Nephron progenitor cell (in vitro differentiated cells): ENCODE measurements at regions not wholly inside any gene's neighbourhood (a gene's known extent, or its start where the extent isn't known, plus 50 kb on each side); places are given as distances from the start of the nearest gene placed in this dataset.

Experiments used
- DNase-seq: peaks from one replicate; pipeline ENCODE4 v3.0.0; 2021
- H3K27ac Mint-ChIP-seq: 2 replicates; pipeline ENCODE4 v1.8.0; 2021; ENCODE audit warnings: mild to moderate bottlenecking, moderate library complexity, mixed read lengths
- H3K27me3 Mint-ChIP-seq: 2 replicates; pipeline ENCODE4 v1.8.0; 2021; ENCODE audit warnings: mild to moderate bottlenecking, low read depth, mixed read lengths; ENCODE audit not compliant: poor library complexity
- H3K36me3 Mint-ChIP-seq: 2 replicates; pipeline ENCODE4 v1.8.0; 2021; ENCODE audit warnings: low read depth, mixed read lengths
- H3K4me1 Mint-ChIP-seq: 2 replicates; pipeline ENCODE4 v1.8.0; 2021; ENCODE audit warnings: mixed read lengths
- H3K4me3 Mint-ChIP-seq: 2 replicates; pipeline ENCODE4 v1.8.0; 2021; ENCODE audit warnings: mild to moderate bottlenecking, moderate library complexity, mixed read lengths
- H3K9me3 Mint-ChIP-seq: 2 replicates; pipeline ENCODE4 v1.8.0; 2021; ENCODE audit warnings: mild to moderate bottlenecking, moderate library complexity, mixed read lengths
- CTCF ChIP-seq: fragments of 200-600 bp; sonication (generic); IDR thresholded peaks from 2 replicates; pipeline ENCODE4 v1.5.0; 2021; ENCODE audit warnings: antibody characterized with exemption

- TF ChIP-seq CTCF = no peak
- Mint-ChIP-seq H3K4me3 (no peak overlapping the region), H3K4me1 (peaks cover 45% of the 10 kb centered on the region), H3K27ac (no peak overlapping the region), H3K9me3 (no peaks in the 10 kb centered on the region), H3K36me3 (no peaks in the 10 kb centered on the region), H3K27me3 (peaks cover 18% of the 10 kb centered on the region)
- DNase-seq = no peak
Observed at GRCh38 chr1:30283199-30283962, 440.0 kb downstream of the MATN1 start.

- no peaks in the 10 kb centered on the region for H3K9me3 Mint-ChIP-seq
- H3K4me3 Mint-ChIP-seq = no peak overlapping the region
Observed at GRCh38 chr1:30280572-30280971, 442.8 kb downstream of the MATN1 start.

GRCh38 chr1:30277911-30278310, 445.5 kb downstream of the MATN1 start:
- TF ChIP-seq CTCF = no peak
- Mint-ChIP-seq H3K27me3 (peaks cover 14% of the 10 kb centered on the region), H3K4me1 (peaks cover 24% of the 10 kb centered on the region), H3K36me3 (no peaks in the 10 kb centered on the region), H3K27ac (no peak overlapping the region), H3K9me3 (no peaks in the 10 kb centered on the region), H3K4me3 (no peak overlapping the region)
- no peak for DNase-seq

More at GRCh38 chr1:30280572-30280971, 442.8 kb downstream of the MATN1 start:
- H3K27me3 Mint-ChIP-seq = peaks cover 11% of the 10 kb centered on the region
- H3K4me1 Mint-ChIP-seq = peaks cover 32% of the 10 kb centered on the region
- no peaks in the 10 kb centered on the region for H3K36me3 Mint-ChIP-seq
- no peak overlapping the region for H3K27ac Mint-ChIP-seq
- DNase-seq = no peak
- TF ChIP-seq CTCF = no peak

- no peak overlapping the region for H3K27ac Mint-ChIP-seq
- TF ChIP-seq CTCF = no peak
- H3K27me3 Mint-ChIP-seq = peaks cover 15% of the 10 kb centered on the region
- H3K36me3 Mint-ChIP-seq = no peaks in the 10 kb centered on the region
- H3K4me3 Mint-ChIP-seq = no peak overlapping the region
- H3K9me3 Mint-ChIP-seq = no peaks in the 10 kb centered on the region
- DNase-seq = no peak
- H3K4me1 Mint-ChIP-seq = peaks cover 26% of the 10 kb centered on the region
Observed at GRCh38 chr1:30277415-30277814, 446.0 kb downstream of the MATN1 start.

- H3K27me3 Mint-ChIP-seq = peaks cover 15% of the 10 kb centered on the region
- no peaks in the 10 kb centered on the region for H3K36me3 Mint-ChIP-seq
- no peak overlapping the region for H3K4me3 Mint-ChIP-seq
- no peak overlapping the region for H3K27ac Mint-ChIP-seq
- DNase-seq = no peak
- no peak for TF ChIP-seq CTCF
- no peaks in the 10 kb centered on the region for H3K9me3 Mint-ChIP-seq
- H3K4me1 Mint-ChIP-seq = peaks cover 39% of the 10 kb centered on the region
Observed at GRCh38 chr1:30275926-30276764, 447.2 kb downstream of the MATN1 start.
